K562 (cell line): ENCODE measurements at regions not wholly inside any gene's neighbourhood (a gene's known extent, or its start where the extent isn't known, plus 50 kb on each side); places are given as distances from the start of the nearest gene placed in this dataset.

Source experiments
- ATAC-seq: fragments of 200-7000 bp; cut with Tn5 transposase; 3 replicates; pipeline ENCODE4 v1.9.1; 2020; ENCODE audit warnings: moderate library complexity
- BruUV-seq: library from RNA; stranded (reverse); fragments of 400-500 nt; replicated peaks from 2 replicates; lab custom pipeline; 2021; lab: Mats Ljungman, UMichigan
- CTCF ChIA-PET: fragments of 300-600 bp; formaldehyde crosslinking; extraction: SDS; loops from one replicate; lab custom pipeline; 2021; ENCODE audit warnings: low intra/inter-chr PET ratio; lab: Yijun Ruan, JAX
- POLR2A ChIA-PET: fragments of 300-600, 350-650 bp; sonication (Branson Sonifier 250); formaldehyde crosslinking; extraction: SDS; loops from one replicate; lab custom pipeline; 2021; ENCODE audit warnings: antibody characterized with exemption, inconsistent platforms; lab: Yijun Ruan, JAX
- DNase-seq, 4 experiments: peaks; one replicate each; pipeline versions ENCODE4 v3.0.0 to v3.0.0-alpha.2; 2011 to 2018; ENCODE audit warnings: low spot score in 3 of 4, mixed read lengths in 3 of 4; ENCODE audit errors: extremely low read depth in 1 of 4
- FAIRE-seq: peaks from 2 replicates; lab custom pipeline; 2011; peaks lifted over from hg19 to GRCh38; lab: Jason Lieb, UNC
- H2AFZ ChIP-seq: 2 replicates; pipeline ENCODE4 v1.6.0; 2011; ENCODE audit warnings: low read depth, low read length, control low read depth, inconsistent platforms
- H3K27ac ChIP-seq: fragments of 200-600 bp; 3 replicates; pipeline ENCODE4 v1.8.0; 2011; ENCODE audit warnings: low read depth, mild to moderate bottlenecking, control low read depth, inconsistent platforms, low read length, moderate library complexity, mixed read lengths; ENCODE audit errors: extremely low read depth
- H3K27me3 ChIP-seq, 2 experiments: fragments of 300-600 bp in 1 of 2; 2 replicates in 1 of 2; 3 replicates in 1 of 2; pipeline versions ENCODE4 v1.6.0 to v1.8.0; 2011; ENCODE audit warnings: inconsistent platforms in 2 of 2, low read length in 2 of 2, mild to moderate bottlenecking in 1 of 2, mixed read lengths in 1 of 2, moderate library complexity in 1 of 2; ENCODE audit not compliant: control insufficient read depth in 2 of 2, insufficient read depth in 2 of 2
- H3K36me3 ChIP-seq: fragments of 300-600 bp; 3 replicates; pipeline ENCODE4 v1.8.0; 2011; ENCODE audit warnings: mild to moderate bottlenecking, low read length, inconsistent platforms; ENCODE audit not compliant: control insufficient read depth, insufficient read depth
- H3K4me1 ChIP-seq, 2 experiments: fragments of 200-600 bp in 1 of 2; replicated peaks in 1 of 2; 2 replicates in 1 of 2; 3 replicates in 1 of 2; pipeline versions ENCODE4 v1.5.1 to v1.8.0; 2011; ENCODE audit warnings: inconsistent platforms in 2 of 2, low read length in 2 of 2, mild to moderate bottlenecking in 1 of 2, mixed read lengths in 1 of 2, moderate library complexity in 1 of 2; ENCODE audit not compliant: control insufficient read depth in 2 of 2, insufficient read depth in 2 of 2
- H3K4me2 ChIP-seq: 2 replicates; pipeline ENCODE4 v1.6.1; 2011; ENCODE audit warnings: low read length, control low read depth, inconsistent platforms, mixed read lengths; ENCODE audit not compliant: insufficient read depth
- H3K4me3 ChIP-seq: fragments of 200-600 bp; sonication (generic), shearing (Covaris generic); 2 replicates; pipeline ENCODE4 v1.5.1; 2016; ENCODE audit warnings: control low read depth, inconsistent platforms
- H3K79me2 ChIP-seq: fragments of 200-600 bp; 3 replicates; pipeline ENCODE4 v1.8.0; 2011; ENCODE audit warnings: low read length, inconsistent platforms; ENCODE audit not compliant: control insufficient read depth, insufficient read depth
- H3K9ac ChIP-seq, 2 experiments: 2 replicates each; pipeline versions ENCODE4 v1.6.0 to v1.6.1; 2011; ENCODE audit warnings: low read depth in 2 of 2, low read length in 2 of 2, control low read depth in 1 of 2, inconsistent platforms in 1 of 2, mild to moderate bottlenecking in 1 of 2, mixed read lengths in 1 of 2; ENCODE audit not compliant: insufficient read depth in 1 of 2
- H3K9me1 ChIP-seq: one replicate; pipeline ENCODE4 v1.6.0; 2011; ENCODE audit warnings: inconsistent platforms, mild to moderate bottlenecking, low read length, moderate library complexity; ENCODE audit not compliant: control insufficient read depth, insufficient read depth
- H3K9me3 ChIP-seq: replicated peaks from 2 replicates; pipeline ENCODE4 v1.5.1; 2011; ENCODE audit warnings: low read depth, low read length, inconsistent platforms; ENCODE audit not compliant: control insufficient read depth, insufficient read depth
- H4K20me1 ChIP-seq: replicated peaks from 2 replicates; pipeline ENCODE4 v1.6.1; 2011; ENCODE audit warnings: low read length, inconsistent platforms, mixed read lengths; ENCODE audit not compliant: control insufficient read depth, insufficient read depth
- ESRRA ChIP-seq: fragments of 450-650 bp; IDR thresholded peaks from 2 replicates; pipeline ENCODE4 v1.6.1; 2014; ENCODE audit warnings: low read depth, mild to moderate bottlenecking, moderate library complexity, borderline replicate concordance
- FOXP1 ChIP-seq: sonication (generic); formaldehyde crosslinking; IDR thresholded peaks from 2 replicates; pipeline ENCODE4 v1.8.0; 2022; ENCODE audit warnings: mild to moderate bottlenecking, missing genetic modification reagents
- HEY1 ChIP-seq: fragments of 250-450 bp; sonication (Bioruptor Pico); IDR thresholded peaks from 2 replicates; pipeline ENCODE4 v1.5.0; 2020; ENCODE audit warnings: mild to moderate bottlenecking, moderate library complexity, borderline replicate concordance
- KHSRP ChIP-seq: fragments of 450-650 bp; IDR thresholded peaks from 2 replicates; pipeline ENCODE4 v1.6.1; 2017
- MNT ChIP-seq, 2 experiments: fragments of 450-650 bp; conservative IDR thresholded peaks; 2 replicates each; pipeline ENCODE4 v1.6.1; 2017; ENCODE audit warnings: mild to moderate bottlenecking in 2 of 2, moderate library complexity in 2 of 2
- MTF1 ChIP-seq: fragments of 250-450 bp; sonication (Bioruptor Pico); IDR thresholded peaks from 2 replicates; pipeline ENCODE4 v1.9.0; 2021; ENCODE audit warnings: moderate library complexity, mild to moderate bottlenecking, inconsistent platforms, borderline replicate concordance
- SMARCB1 ChIP-seq: IDR thresholded peaks from 2 replicates; pipeline ENCODE4 v1.6.1; 2011; ENCODE audit warnings: improper control_type of control experiment, low read depth; ENCODE audit not compliant: insufficient read length
- SRF ChIP-seq, 2 experiments: fragments of 250-450, 450-650 bp in 1 of 2; sonication (Bioruptor Pico) in 1 of 2; sonication (generic) in 1 of 2; formaldehyde crosslinking; IDR thresholded peaks; 2 replicates each; pipeline versions ENCODE4 v1.5.0 to v1.5.1; 2020 to 2022; ENCODE audit warnings: mild to moderate bottlenecking in 1 of 2, missing genetic modification reagents in 1 of 2
- TAF1 ChIP-seq: IDR thresholded peaks from 2 replicates; pipeline ENCODE4 v1.6.1; 2011; ENCODE audit warnings: mild to moderate bottlenecking, low read length, moderate library complexity; ENCODE audit not compliant: insufficient read depth, control insufficient read depth, severe bottlenecking; ENCODE audit errors: extremely low read depth
- USF2 ChIP-seq: sonication (generic); formaldehyde crosslinking; IDR thresholded peaks from 2 replicates; pipeline ENCODE4 v1.5.0; 2020; ENCODE audit warnings: missing genetic modification reagents
- ZNF511 ChIP-seq: sonication (generic); formaldehyde crosslinking; IDR thresholded peaks from 2 replicates; pipeline ENCODE4 v1.8.0; 2022; ENCODE audit warnings: mild to moderate bottlenecking, missing genetic modification reagents
- ZNF778 ChIP-seq: fragments of 450-650 bp; formaldehyde crosslinking; IDR thresholded peaks from 2 replicates; pipeline ENCODE4 v1.4.0; 2020; ENCODE audit warnings: mild to moderate bottlenecking, moderate library complexity
- WGBS: fragments of 100-300 bp; shearing (Covaris generic); methylation state at CpG from one replicate; pipeline ENCODE4 v1.1.6; 2016; ENCODE audit warnings: low coverage, mixed read lengths; ENCODE audit not compliant: insufficient coverage; ENCODE audit errors: missing lambda C conversion rate; 5-methylcytosine and 5-hydroxymethylcytosine counted together
- in situ Hi-C: fragments of 300-500 bp; cut with MboI; formaldehyde crosslinking; loops from 4 replicates; pipeline ENCODE4 v1.15.0; 2018; ENCODE audit warnings: inconsistent platforms, mixed read lengths
- intact Hi-C: fragments of 100-400 bp; cut with micrococcal nuclease; formaldehyde crosslinking; loops from 2 replicates; pipeline ENCODE4 v1.14.2; 2022

- no TSS peak for BruUV-seq
- Histone ChIP-seq H3K9me3 (no peaks in the 10 kb centered on the region), H3K4me3 (no peak overlapping the region), H4K20me1 (no peaks in the 10 kb centered on the region), H3K79me2 (no peaks in the 10 kb centered on the region), H3K9me1 (no peaks in the 10 kb centered on the region), H3K4me2 (no peak overlapping the region), H3K4me1 (no peaks in the 10 kb centered on the region), H3K9ac (no peak overlapping the region; a peak in 1 of 4 replicates), H3K36me3 (no peaks in the 10 kb centered on the region), H2AFZ (no peak overlapping the region)
- WGBS = 6% methylated on average over 4 of the region's 4 CpGs
- in situ Hi-C loops (no loop called here), intact Hi-C loops (no loop called here)
- DNase-seq = no peak
- ATAC-seq = no peak
- TF ChIP-seq ESRRA (no peak), MNT (conservative IDR thresholded peaks at IDR 0.05) (no peak)
- TF ChIP-seq, all 486 proteins: peak for 0
- POLR2A ChIA-PET = no interaction called here
- no peak overlapping the region for H3K27ac ChIP-seq
- CTCF ChIA-PET = no interaction called here
- FAIRE-seq = no peak
- no peaks in the 10 kb centered on the region; a peak in 1 of 5 replicates for H3K27me3 ChIP-seq
Measured at GRCh38 chr16:54402270-54402669, 115.7 kb upstream of the IRX3 start.

GRCh38 chr16:54400261-54400660 lies 113.7 kb upstream of the IRX3 start:
- CTCF ChIA-PET = no interaction called here
- POLR2A ChIA-PET = interaction anchor here (0.6 kb wide), 1 partner anchor 13 kb away, joined by 3 read pairs; no protein-coding TSS in a partner anchor
- in situ Hi-C loops (no loop called here), intact Hi-C loops (no loop called here)
- Histone ChIP-seq H3K27ac (no peak overlapping the region), H3K27me3 (no peaks in the 10 kb centered on the region; a peak in 1 of 5 replicates), H3K79me2 (no peaks in the 10 kb centered on the region), H3K9me1 (no peaks in the 10 kb centered on the region), H3K36me3 (no peaks in the 10 kb centered on the region), H3K4me2 (no peak overlapping the region), H3K4me3 (no peak overlapping the region), H3K4me1 (no peaks in the 10 kb centered on the region), H3K9ac (no peak overlapping the region; a peak in 1 of 4 replicates), H4K20me1 (no peaks in the 10 kb centered on the region), H3K9me3 (no peaks in the 10 kb centered on the region), H2AFZ (no peak overlapping the region)
- FAIRE-seq = no peak
- no TSS peak for BruUV-seq
- 2% methylated on average over 3 of the region's 5 CpGs for WGBS
- ATAC-seq = no peak
- no peak for DNase-seq
- TF ChIP-seq HEY1 = no peak
- TF ChIP-seq KHSRP = no peak
- no peak for TF ChIP-seq MTF1
- TF ChIP-seq ZNF511 = no peak
- no peak for TF ChIP-seq FOXP1
- no peak for TF ChIP-seq SMARCB1
- no peak for TF ChIP-seq USF2 (CRISPR knock-in tag)
- no peak for TF ChIP-seq ZNF778 (CRISPR knock-in tag)
- no peak for TF ChIP-seq TAF1
- no peak for TF ChIP-seq SRF (CRISPR knock-in tag; IDR thresholded peaks at IDR 0.05)
